Testis (tissue), 2 donors: ENCODE measurements at regions not wholly inside any gene's neighbourhood (a gene's known extent, or its start where the extent isn't known, plus 50 kb on each side); places are given as distances from the start of the nearest gene placed in this dataset.

Source experiments
- POLR2A ChIP-seq: fragments of 450-650 bp; IDR thresholded peaks from one replicate; pipeline ENCODE4 v1.6.1; 2017; ENCODE audit warnings: antibody characterized with exemption, mild to moderate bottlenecking, moderate library complexity
- TF ChIP-seq, protein P1 (sequence below), 3 experiments: fragments of 450-650 bp in 2 of 3; fragments of 200-600 bp in 1 of 3; sonication (generic) in 1 of 3; IDR thresholded peaks; one replicate each; pipeline ENCODE4 v1.5.1; 2016 to 2019; ENCODE audit warnings: antibody characterized with exemption in 3 of 3, mild to moderate bottlenecking in 2 of 3, moderate library complexity in 1 of 3

DNA sequence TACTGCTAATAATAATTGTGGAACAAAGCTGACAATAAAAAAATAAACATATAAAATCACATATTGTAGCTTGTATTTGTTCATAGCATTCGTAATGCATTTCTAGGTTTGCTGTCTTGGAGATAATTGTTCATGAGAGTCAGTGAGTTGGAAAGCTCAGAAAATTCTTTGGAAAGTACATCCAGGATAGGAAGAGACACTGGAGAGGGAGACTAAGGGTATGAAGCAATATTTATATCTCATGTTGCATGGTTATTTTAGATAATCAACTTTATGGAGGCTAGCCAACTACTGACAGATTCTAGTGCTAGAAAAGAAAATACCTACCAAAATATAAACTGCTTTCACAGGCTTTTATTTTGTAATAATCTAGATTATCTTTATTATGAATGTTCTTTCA lies 1095.2 kb downstream of the FSCB start:
- TF ChIP-seq, protein P1, sequence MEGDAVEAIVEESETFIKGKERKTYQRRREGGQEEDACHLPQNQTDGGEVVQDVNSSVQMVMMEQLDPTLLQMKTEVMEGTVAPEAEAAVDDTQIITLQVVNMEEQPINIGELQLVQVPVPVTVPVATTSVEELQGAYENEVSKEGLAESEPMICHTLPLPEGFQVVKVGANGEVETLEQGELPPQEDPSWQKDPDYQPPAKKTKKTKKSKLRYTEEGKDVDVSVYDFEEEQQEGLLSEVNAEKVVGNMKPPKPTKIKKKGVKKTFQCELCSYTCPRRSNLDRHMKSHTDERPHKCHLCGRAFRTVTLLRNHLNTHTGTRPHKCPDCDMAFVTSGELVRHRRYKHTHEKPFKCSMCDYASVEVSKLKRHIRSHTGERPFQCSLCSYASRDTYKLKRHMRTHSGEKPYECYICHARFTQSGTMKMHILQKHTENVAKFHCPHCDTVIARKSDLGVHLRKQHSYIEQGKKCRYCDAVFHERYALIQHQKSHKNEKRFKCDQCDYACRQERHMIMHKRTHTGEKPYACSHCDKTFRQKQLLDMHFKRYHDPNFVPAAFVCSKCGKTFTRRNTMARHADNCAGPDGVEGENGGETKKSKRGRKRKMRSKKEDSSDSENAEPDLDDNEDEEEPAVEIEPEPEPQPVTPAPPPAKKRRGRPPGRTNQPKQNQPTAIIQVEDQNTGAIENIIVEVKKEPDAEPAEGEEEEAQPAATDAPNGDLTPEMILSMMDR (IDR thresholded peaks at IDR 0.05) = no peak
- no peak for TF ChIP-seq POLR2A
